Chondrocyte (in vitro differentiated cells): ENCODE measurements at regions not wholly inside any gene's neighbourhood (a gene's known extent, or its start where the extent isn't known, plus 50 kb on each side); places are given as distances from the start of the nearest gene placed in this dataset.

Experiments used
- DNase-seq: peaks from one replicate; pipeline ENCODE4 v3.0.0; 2021; ENCODE audit warnings: mixed read lengths, low spot score
- H3K27ac Mint-ChIP-seq: one replicate; pipeline ENCODE4 v1.8.0; 2021; ENCODE audit warnings: mild to moderate bottlenecking, moderate library complexity, mixed read lengths; ENCODE audit not compliant: unreplicated experiment
- H3K27me3 Mint-ChIP-seq: 2 replicates; pipeline ENCODE4 v1.8.0; 2021; ENCODE audit warnings: low read depth, mixed read lengths
- H3K36me3 Mint-ChIP-seq: 2 replicates; pipeline ENCODE4 v1.8.0; 2021; ENCODE audit warnings: low read depth, mixed read lengths
- H3K4me1 Mint-ChIP-seq: 2 replicates; pipeline ENCODE4 v1.8.0; 2021; ENCODE audit warnings: low read depth, mild to moderate bottlenecking, mixed read lengths
- H3K4me3 Mint-ChIP-seq: one replicate; pipeline ENCODE4 v1.8.0; 2021; ENCODE audit warnings: mild to moderate bottlenecking, moderate library complexity, mixed read lengths; ENCODE audit not compliant: unreplicated experiment
- H3K9me3 Mint-ChIP-seq: 2 replicates; pipeline ENCODE4 v1.8.0; 2021; ENCODE audit warnings: low read depth, mixed read lengths
- TF ChIP-seq, protein P1 (sequence below): fragments of 200-600 bp; sonication (generic); IDR thresholded peaks from 2 replicates; pipeline ENCODE4 v1.5.0; 2021; ENCODE audit warnings: antibody characterized with exemption, mild to moderate bottlenecking, moderate library complexity

DNA sequence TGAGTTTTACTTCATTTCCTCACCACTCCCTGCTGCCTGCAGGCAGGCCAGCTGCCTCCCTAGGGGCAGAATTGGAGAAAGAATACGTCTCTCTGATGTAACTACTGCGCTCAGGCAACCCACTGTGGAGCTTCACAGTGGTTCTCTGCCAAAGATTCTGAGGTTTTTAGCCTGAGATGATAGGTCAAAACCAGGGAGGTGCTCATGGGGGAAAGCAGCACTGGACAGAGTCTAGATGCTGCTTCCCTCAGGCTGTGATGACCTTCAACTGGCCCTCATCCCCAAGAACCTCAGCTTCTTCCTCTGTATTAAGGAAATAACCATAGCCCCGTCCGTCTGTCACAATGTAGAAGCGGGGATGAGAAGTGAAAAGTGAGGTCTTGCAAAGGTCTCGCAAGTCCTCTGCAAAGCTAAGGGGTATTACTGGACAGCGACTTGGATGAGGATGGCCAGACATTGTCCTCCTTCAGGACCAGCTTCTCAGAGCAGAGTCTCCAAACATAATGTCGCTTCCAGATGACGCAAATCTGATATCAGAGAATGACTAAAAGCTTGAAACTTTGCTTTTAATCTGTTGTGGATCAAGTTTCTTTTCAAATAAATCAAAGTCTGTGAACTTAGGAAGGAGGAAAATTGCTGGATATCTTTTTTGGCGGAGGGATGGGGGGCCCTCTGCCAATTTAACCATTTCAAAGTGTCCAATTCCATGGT lies 65.9 kb upstream of the ATP5PO start:
- peaks cover 4% of the 10 kb centered on the region for H3K9me3 Mint-ChIP-seq
- no peak for DNase-seq
- TF ChIP-seq, protein P1, sequence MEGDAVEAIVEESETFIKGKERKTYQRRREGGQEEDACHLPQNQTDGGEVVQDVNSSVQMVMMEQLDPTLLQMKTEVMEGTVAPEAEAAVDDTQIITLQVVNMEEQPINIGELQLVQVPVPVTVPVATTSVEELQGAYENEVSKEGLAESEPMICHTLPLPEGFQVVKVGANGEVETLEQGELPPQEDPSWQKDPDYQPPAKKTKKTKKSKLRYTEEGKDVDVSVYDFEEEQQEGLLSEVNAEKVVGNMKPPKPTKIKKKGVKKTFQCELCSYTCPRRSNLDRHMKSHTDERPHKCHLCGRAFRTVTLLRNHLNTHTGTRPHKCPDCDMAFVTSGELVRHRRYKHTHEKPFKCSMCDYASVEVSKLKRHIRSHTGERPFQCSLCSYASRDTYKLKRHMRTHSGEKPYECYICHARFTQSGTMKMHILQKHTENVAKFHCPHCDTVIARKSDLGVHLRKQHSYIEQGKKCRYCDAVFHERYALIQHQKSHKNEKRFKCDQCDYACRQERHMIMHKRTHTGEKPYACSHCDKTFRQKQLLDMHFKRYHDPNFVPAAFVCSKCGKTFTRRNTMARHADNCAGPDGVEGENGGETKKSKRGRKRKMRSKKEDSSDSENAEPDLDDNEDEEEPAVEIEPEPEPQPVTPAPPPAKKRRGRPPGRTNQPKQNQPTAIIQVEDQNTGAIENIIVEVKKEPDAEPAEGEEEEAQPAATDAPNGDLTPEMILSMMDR: no peak
- no peak overlapping the region for H3K4me3 Mint-ChIP-seq
- no peaks in the 10 kb centered on the region for H3K36me3 Mint-ChIP-seq
- peaks cover 18% of the 10 kb centered on the region for H3K4me1 Mint-ChIP-seq
- no peak overlapping the region for H3K27ac Mint-ChIP-seq
- peaks cover 2% of the 10 kb centered on the region for H3K27me3 Mint-ChIP-seq

DNA sequence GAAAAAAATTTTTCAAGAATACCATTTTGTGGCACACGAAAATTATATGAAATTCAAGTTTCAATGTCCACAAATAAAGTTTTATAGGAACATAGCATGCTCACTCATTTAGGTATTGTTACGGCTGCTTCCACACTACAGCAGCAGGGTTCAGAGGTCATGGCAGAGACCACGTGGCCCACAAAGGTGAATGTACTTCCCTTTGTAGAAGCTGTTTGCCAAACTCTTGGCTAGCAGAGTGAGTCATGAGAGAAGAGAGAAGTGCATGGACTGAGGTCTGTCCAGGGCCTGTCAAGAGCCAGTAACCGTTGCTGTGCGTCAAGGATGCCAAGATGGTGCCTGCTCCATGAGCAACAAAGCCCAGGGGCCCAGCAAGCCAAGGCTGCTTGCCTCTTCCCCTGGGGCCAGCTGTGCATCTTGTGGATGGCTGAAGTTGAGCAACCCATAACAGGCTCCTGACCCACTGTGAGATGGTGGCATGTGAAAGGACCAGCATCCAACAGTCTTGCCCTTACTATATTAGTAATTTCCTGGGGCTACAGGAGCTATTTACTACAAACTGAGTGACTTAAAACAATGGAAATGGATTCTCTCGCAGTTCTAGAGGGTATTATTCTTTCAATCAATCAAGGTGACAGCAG lies 64.8 kb upstream of the ATP5PO start:
- peaks cover 30% of the 10 kb centered on the region for H3K4me1 Mint-ChIP-seq
- DNase-seq: no peak
- no peak overlapping the region for H3K4me3 Mint-ChIP-seq
- TF ChIP-seq, protein P1: no peak
- H3K27ac Mint-ChIP-seq: no peak overlapping the region
- peaks cover 4% of the 10 kb centered on the region for H3K9me3 Mint-ChIP-seq
- H3K27me3 Mint-ChIP-seq: peaks cover 2% of the 10 kb centered on the region
- no peaks in the 10 kb centered on the region for H3K36me3 Mint-ChIP-seq

DNA sequence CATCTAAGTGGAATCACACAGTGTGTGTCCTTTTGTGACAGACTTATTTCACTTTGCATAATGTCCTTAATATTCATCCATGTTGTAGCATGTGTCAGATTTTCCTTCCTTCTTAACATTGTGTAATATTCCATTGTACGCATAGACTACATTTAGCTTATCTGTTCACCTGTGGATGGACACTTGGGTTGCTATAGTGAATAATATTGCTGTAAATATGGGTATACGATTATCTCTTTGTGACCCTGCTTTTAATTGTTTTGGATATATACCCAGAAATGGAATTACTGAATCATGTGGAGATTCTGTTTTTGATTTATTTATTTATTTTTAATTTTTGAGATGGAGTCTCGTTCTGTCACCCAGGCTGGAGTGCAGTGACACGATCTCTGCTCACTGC lies 63.0 kb upstream of the ATP5PO start:
- no peak for DNase-seq
- H3K36me3 Mint-ChIP-seq: no peaks in the 10 kb centered on the region
- no peaks in the 10 kb centered on the region for H3K27me3 Mint-ChIP-seq

DNA sequence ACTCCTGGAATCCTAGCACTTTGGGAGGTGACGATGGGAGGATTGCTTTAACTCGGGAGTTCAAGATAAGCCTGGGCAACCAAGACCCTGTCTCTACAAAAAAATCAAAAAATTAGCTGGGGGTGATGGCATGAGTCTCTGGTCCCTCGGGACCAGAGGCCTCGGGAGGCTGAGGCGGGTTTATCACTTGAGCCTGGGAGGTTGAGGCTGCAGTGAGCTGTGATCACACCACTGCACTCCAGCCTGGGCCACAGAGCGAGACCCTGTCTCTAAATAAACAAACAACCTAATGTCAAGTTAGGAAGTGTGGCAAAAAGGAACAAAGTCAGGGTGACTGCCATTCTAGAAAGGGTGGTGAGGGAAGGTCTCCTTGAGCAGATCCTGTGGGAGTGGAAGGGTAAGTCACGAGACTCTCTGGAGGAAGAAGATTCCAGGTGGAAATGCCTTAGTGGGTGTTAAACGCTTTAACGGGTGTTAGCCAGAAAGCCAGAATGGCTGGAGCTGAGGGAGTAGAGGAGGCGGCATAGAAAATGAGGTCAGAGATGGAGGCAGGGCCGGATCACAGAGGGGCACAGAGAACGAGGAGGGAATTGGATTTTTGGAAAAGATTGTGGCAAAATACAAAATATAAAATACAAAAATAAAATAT lies 62.2 kb upstream of the ATP5PO start:
- H3K4me3 Mint-ChIP-seq: no peak overlapping the region
- H3K27ac Mint-ChIP-seq: peak overlapping the region; percentile 95
- TF ChIP-seq, protein P1: no peak
- H3K27me3 Mint-ChIP-seq: no peaks in the 10 kb centered on the region
- peaks cover 35% of the 10 kb centered on the region for H3K4me1 Mint-ChIP-seq
- no peaks in the 10 kb centered on the region for H3K36me3 Mint-ChIP-seq
- no peak for DNase-seq
- H3K9me3 Mint-ChIP-seq: peaks cover 4% of the 10 kb centered on the region

More for the DNA sequence above, 63.0 kb upstream of the ATP5PO start:
- Mint-ChIP-seq H3K27ac (no peak overlapping the region), H3K4me1 (peaks cover 35% of the 10 kb centered on the region), H3K4me3 (no peak overlapping the region), H3K9me3 (peaks cover 4% of the 10 kb centered on the region)
- TF ChIP-seq, protein P1: no peak

DNA sequence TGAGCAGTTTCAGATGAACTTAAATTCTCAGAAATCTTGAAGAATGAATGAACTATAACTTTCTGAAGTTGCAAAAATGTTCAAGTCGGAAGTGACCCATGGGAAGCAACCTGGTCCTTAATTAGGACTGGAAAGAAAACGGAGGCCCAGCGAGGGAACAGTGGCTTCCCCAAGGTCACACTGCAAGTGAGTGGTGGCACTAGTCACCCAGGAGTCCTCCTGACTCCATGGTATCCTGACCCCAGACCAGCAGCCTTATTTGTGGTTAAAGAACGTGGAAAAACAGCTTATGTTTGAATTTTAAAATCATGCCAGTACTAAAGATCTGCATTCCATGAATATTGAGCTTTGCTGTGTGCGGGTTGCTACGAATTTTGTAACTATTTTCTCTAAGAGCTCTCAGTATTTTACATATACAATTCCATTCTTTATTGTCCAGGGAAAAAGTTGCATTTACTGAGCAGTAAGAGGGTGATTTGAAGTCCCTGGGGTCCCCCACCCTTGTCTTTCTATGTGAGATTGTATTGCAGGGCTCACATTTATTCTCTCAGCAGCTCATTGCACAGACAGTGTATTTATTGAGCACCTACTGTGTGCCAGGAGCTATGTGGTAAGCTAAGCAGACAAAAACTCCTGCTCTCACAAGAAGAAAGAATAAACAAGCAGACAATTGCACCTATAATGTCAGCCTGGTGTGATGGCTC lies 61.6 kb upstream of the ATP5PO start:
- H3K4me1 Mint-ChIP-seq: peaks cover 35% of the 10 kb centered on the region
- H3K9me3 Mint-ChIP-seq: peaks cover 4% of the 10 kb centered on the region
- no peaks in the 10 kb centered on the region for H3K27me3 Mint-ChIP-seq
- H3K4me3 Mint-ChIP-seq: peak overlapping the region; percentile 45
- TF ChIP-seq, protein P1: no peak
- peak overlapping the region; percentile 95 for H3K27ac Mint-ChIP-seq
- DNase-seq: no peak
- H3K36me3 Mint-ChIP-seq: no peaks in the 10 kb centered on the region
